HL-60 (cell line): ENCODE measurements at regions not wholly inside any gene's neighbourhood (a gene's known extent, or its start where the extent isn't known, plus 50 kb on each side); places are given as distances from the start of the nearest gene placed in this dataset.

Source experiments
- DNase-seq, 2 experiments: peaks; one replicate each; pipeline ENCODE4 v3.0.0-alpha.2; 2010 to 2020; ENCODE audit warnings: low read depth in 1 of 2, low spot score in 1 of 2
- H3K27ac ChIP-seq: fragments of 250-450 bp; sonication (Bioruptor Pico); replicated peaks from 2 replicates; pipeline ENCODE4 v1.5.1; 2020; ENCODE audit warnings: mild to moderate bottlenecking, moderate library complexity
- H3K27me3 ChIP-seq: fragments of 250-450 bp; sonication (Bioruptor Pico); 2 replicates; pipeline ENCODE4 v1.5.1; 2021; ENCODE audit warnings: mild to moderate bottlenecking, moderate library complexity; ENCODE audit not compliant: insufficient read depth, poor library complexity, severe bottlenecking
- H3K4me3 ChIP-seq: replicated peaks from 2 replicates; pipeline ENCODE4 v1.5.1; 2011; ENCODE audit warnings: mild to moderate bottlenecking, control low read depth, low read length; ENCODE audit not compliant: insufficient read depth
- GABPA ChIP-seq: IDR thresholded peaks from 2 replicates; pipeline ENCODE4 v1.6.1; 2012; ENCODE audit warnings: low read depth
- POLR2AphosphoS5 ChIP-seq: IDR thresholded peaks from 2 replicates; pipeline ENCODE4 v1.6.1; 2012; ENCODE audit warnings: low read depth
- SPI1 ChIP-seq: IDR thresholded peaks from 2 replicates; pipeline ENCODE4 v1.6.1; 2012; ENCODE audit warnings: low read depth, mild to moderate bottlenecking, borderline replicate concordance
- TF ChIP-seq, protein P1 (sequence below): IDR thresholded peaks from one replicate; pipeline ENCODE4 v1.5.1; 2011; ENCODE audit warnings: low read length, control low read depth, inconsistent platforms; ENCODE audit not compliant: insufficient read depth
- TF ChIP-seq, protein P2 (sequence below): IDR thresholded peaks from 2 replicates; pipeline ENCODE4 v1.6.1; 2012; ENCODE audit warnings: low read depth; ENCODE audit not compliant: insufficient replicate concordance

DNA sequence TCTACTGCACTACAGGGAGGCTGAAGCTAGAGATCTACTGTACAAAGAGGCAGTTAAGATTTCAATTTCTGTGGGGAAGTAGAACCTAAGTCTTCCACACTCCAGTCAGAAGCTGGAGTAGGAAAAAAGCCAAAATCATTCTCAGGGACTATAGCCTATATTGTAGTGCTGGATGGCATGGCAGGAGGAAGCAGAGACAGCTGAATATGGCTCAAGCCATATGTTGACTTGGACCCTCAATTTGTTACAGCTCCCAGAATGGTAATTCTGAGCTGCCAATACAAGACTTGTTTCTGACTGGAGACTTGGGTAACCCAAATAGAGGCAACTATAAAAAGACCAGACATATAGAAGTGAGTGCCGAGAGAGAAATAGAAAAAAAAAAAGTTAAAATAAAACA lies 200.6 kb downstream of the PTBP2 start:
- Histone ChIP-seq H3K27me3 (no peaks in the 10 kb centered on the region), H3K27ac (no peak overlapping the region), H3K4me3 (no peak overlapping the region)
- no peak for DNase-seq
- TF ChIP-seq SPI1, result no peak

DNA sequence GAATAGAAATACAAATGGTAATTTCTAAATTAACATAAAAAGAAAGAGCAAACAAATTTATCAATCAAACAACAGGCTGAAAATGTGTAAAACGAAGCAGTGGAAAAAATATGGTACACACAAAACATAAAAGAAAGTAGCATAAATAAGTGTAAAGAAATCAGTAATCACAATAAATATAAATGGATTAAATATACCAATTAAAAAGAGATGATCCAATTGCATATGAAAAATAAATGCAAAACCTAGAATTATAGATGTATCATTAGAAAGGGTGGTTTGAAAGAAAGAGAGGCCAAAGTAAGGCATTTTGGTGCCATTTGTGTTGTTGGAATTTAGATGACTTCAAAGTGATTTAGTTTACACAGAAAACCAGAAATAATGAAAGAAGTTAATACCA lies 202.2 kb downstream of the PTBP2 start:
- TF ChIP-seq GABPA (no peak), SPI1 (no peak), POLR2AphosphoS5 (no peak)
- TF ChIP-seq, protein P1, sequence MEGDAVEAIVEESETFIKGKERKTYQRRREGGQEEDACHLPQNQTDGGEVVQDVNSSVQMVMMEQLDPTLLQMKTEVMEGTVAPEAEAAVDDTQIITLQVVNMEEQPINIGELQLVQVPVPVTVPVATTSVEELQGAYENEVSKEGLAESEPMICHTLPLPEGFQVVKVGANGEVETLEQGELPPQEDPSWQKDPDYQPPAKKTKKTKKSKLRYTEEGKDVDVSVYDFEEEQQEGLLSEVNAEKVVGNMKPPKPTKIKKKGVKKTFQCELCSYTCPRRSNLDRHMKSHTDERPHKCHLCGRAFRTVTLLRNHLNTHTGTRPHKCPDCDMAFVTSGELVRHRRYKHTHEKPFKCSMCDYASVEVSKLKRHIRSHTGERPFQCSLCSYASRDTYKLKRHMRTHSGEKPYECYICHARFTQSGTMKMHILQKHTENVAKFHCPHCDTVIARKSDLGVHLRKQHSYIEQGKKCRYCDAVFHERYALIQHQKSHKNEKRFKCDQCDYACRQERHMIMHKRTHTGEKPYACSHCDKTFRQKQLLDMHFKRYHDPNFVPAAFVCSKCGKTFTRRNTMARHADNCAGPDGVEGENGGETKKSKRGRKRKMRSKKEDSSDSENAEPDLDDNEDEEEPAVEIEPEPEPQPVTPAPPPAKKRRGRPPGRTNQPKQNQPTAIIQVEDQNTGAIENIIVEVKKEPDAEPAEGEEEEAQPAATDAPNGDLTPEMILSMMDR, result no peak
- TF ChIP-seq, protein P2, sequence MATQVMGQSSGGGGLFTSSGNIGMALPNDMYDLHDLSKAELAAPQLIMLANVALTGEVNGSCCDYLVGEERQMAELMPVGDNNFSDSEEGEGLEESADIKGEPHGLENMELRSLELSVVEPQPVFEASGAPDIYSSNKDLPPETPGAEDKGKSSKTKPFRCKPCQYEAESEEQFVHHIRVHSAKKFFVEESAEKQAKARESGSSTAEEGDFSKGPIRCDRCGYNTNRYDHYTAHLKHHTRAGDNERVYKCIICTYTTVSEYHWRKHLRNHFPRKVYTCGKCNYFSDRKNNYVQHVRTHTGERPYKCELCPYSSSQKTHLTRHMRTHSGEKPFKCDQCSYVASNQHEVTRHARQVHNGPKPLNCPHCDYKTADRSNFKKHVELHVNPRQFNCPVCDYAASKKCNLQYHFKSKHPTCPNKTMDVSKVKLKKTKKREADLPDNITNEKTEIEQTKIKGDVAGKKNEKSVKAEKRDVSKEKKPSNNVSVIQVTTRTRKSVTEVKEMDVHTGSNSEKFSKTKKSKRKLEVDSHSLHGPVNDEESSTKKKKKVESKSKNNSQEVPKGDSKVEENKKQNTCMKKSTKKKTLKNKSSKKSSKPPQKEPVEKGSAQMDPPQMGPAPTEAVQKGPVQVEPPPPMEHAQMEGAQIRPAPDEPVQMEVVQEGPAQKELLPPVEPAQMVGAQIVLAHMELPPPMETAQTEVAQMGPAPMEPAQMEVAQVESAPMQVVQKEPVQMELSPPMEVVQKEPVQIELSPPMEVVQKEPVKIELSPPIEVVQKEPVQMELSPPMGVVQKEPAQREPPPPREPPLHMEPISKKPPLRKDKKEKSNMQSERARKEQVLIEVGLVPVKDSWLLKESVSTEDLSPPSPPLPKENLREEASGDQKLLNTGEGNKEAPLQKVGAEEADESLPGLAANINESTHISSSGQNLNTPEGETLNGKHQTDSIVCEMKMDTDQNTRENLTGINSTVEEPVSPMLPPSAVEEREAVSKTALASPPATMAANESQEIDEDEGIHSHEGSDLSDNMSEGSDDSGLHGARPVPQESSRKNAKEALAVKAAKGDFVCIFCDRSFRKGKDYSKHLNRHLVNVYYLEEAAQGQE, result no peak
- no peak overlapping the region for H3K4me3 ChIP-seq
- no peak for DNase-seq
- no peak overlapping the region for H3K27ac ChIP-seq
- H3K27me3 ChIP-seq, result no peaks in the 10 kb centered on the region

DNA sequence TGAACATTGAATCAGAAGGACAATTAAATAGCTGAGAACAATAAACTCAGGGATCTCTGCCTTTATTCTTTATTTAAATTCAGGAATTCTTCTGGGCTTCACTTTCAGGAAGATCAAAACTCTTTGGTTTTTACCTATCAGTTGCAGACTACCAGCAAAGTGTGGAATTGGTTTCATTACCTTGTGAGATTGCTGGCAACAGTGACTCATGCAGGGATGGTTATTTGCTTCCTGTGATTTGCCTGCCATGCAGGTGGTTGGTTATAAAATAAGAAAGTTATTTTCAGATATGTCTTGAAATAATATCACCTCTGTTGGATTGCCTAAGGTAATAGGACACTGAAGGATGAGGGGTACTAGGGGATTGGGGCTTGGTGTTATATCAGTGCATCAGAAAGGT lies 204.6 kb downstream of the PTBP2 start:
- Histone ChIP-seq H3K4me3 (no peak overlapping the region), H3K27ac (no peak overlapping the region), H3K27me3 (no peaks in the 10 kb centered on the region)
- DNase-seq, result no peak
- TF ChIP-seq, protein P1, result no peak
- TF ChIP-seq, protein P2, result no peak
- no peak for TF ChIP-seq POLR2AphosphoS5
- TF ChIP-seq GABPA, result no peak
- no peak for TF ChIP-seq SPI1

DNA sequence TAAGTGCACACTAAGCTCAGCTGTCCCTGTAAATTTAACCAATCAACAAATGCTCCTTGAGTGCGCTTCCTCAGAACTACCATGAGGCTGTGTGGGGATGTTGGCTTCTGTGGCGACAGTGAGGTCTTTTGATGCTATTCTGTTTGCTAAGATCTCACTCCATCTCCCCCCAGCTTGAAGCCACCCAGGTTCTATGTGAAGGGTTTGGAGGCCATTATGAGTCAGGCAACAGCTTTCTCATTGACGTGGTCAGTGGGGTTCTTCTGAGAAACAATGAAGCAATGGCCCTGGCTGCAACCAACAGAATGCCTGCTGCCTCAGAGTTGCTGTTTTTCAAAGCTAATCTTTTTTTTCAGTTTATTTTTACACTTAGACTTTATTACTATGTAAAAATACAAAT lies 205.5 kb downstream of the PTBP2 start:
- H3K27me3 ChIP-seq, result no peaks in the 10 kb centered on the region
- H3K4me3 ChIP-seq, result no peak overlapping the region
- no peak for DNase-seq
- TF ChIP-seq, protein P2, result no peak
- TF ChIP-seq POLR2AphosphoS5, result no peak
- TF ChIP-seq SPI1, result no peak
- TF ChIP-seq, protein P1, result no peak
- TF ChIP-seq GABPA, result no peak
- no peak overlapping the region for H3K27ac ChIP-seq
